ENCODE measurements at regions not wholly inside any gene's neighbourhood (a gene's known extent, or its start where the extent isn't known, plus 50 kb on each side); places are given as distances from the start of the nearest gene placed in this dataset.

DNA sequence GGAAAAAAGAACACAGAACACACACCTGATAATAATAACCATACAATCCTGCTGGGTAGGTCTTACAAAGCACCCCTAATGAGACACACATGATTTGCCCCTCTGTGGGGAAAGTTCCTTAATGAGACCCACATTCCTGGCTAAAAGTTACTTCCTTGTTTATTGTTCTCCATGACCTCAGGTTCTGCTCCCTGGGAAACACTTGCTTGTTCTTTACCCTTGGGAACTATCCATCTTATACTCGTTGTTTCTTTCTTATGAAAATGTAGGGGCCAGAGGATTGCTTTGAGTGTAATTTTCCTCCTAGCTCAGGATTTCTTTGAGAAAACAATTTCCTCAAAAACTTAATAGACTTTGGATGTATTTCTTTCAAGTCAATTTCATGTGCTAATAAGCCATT lies 52.1 kb upstream of the PCDH10 start:
- DNase-seq = no peak

Data from NCI-H1417 (cell line).